ENCODE measurements at regions not wholly inside any gene's neighbourhood (a gene's known extent, or its start where the extent isn't known, plus 50 kb on each side); places are given as distances from the start of the nearest gene placed in this dataset.
"Not testable (repeated sequence)": the region's sequence is repeated elsewhere in the genome, so short reads cannot be mapped to it uniquely, and the experiment has no call there.

GRCh38 chr2:167750675-167751074 lies 496.7 kb downstream of the STK39 start:
- no peak overlapping the region for H3K27ac ChIP-seq (ENCODE audit: low read depth, low read length)
- no peaks in the 10 kb centered on the region for H3K36me3 ChIP-seq (ENCODE audit: control insufficient read depth, insufficient read depth, low read length)

GRCh38 chr2:167749660-167750059 lies 497.7 kb downstream of the STK39 start:
- no peaks in the 10 kb centered on the region for H3K9me3 ChIP-seq (ENCODE audit: control insufficient read depth, insufficient read depth, low read depth, low read length)
- no peak overlapping the region for H3K9ac ChIP-seq (ENCODE audit: low read length)
- no peak overlapping the region for H3K4me3 ChIP-seq (ENCODE audit: low read depth, low read length)
- H3K36me3 ChIP-seq (ENCODE audit: control insufficient read depth, insufficient read depth, low read length) = no peaks in the 10 kb centered on the region
- H3K27me3 ChIP-seq (ENCODE audit: control insufficient read depth, insufficient read depth, low read length) = no peaks in the 10 kb centered on the region
- H3K27ac ChIP-seq (ENCODE audit: low read depth, low read length) = no peak overlapping the region
- H3K4me1 ChIP-seq (ENCODE audit: control insufficient read depth, insufficient read depth, low read length) = peaks cover 13% of the 10 kb centered on the region

More at GRCh38 chr2:167750675-167751074, 496.7 kb downstream of the STK39 start:
- H3K9ac ChIP-seq (ENCODE audit: low read length) = no peak overlapping the region
- no peaks in the 10 kb centered on the region for H3K9me3 ChIP-seq (ENCODE audit: control insufficient read depth, insufficient read depth, low read depth, low read length)
- H3K4me3 ChIP-seq (ENCODE audit: low read depth, low read length) = no peak overlapping the region
- H3K4me1 ChIP-seq (ENCODE audit: control insufficient read depth, insufficient read depth, low read length) = peaks cover 13% of the 10 kb centered on the region
- H3K27me3 ChIP-seq (ENCODE audit: control insufficient read depth, insufficient read depth, low read length) = no peaks in the 10 kb centered on the region

DNA sequence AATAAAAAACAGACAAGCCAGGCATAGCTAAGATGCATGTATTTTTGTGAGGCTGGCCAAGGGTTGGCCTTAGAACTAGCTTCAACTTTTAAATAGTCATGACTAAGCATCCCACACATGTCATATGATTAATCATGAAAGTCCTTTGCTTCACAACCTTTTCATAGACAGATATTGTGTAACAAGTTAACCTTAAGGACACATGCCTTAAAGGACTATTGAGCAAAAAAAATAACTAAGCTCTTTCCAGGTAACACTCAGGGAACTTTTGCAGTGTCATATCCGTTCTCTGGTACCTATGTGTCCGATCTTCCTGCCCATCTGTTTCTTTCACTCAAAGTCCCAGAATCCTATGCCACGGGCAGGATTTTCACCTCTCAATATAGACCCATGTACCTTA lies 498.4 kb downstream of the STK39 start:
- no peaks in the 10 kb centered on the region for H3K9me3 ChIP-seq (ENCODE audit: control insufficient read depth, insufficient read depth, low read depth, low read length)
- no peaks in the 10 kb centered on the region for H3K36me3 ChIP-seq (ENCODE audit: control insufficient read depth, insufficient read depth, low read length)
- H3K27me3 ChIP-seq (ENCODE audit: control insufficient read depth, insufficient read depth, low read length) = no peaks in the 10 kb centered on the region
- no peak overlapping the region for H3K4me3 ChIP-seq (ENCODE audit: low read depth, low read length)
- no peak overlapping the region for H3K27ac ChIP-seq (ENCODE audit: low read depth, low read length)
- peaks cover 13% of the 10 kb centered on the region for H3K4me1 ChIP-seq (ENCODE audit: control insufficient read depth, insufficient read depth, low read length)
- H3K9ac ChIP-seq (ENCODE audit: low read length) = no peak overlapping the region

DNA sequence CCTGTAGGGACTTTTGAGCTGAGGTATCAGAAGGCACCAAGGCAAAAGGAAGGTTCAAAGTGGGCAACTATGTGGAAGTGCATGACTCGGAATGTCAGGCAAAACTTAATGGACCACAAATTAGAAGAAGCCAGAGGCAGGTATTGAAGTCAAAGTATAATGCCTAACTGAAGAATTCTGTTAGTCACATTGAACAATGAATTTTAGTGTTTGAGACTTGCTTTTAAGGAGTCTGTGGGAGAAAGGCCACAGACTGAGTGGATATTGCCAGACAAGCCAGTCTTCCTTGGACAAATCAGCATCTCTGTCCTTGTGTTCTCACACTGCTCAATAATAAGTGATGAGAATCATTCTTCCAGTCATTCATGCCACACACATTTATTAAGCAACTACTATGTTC lies 498.9 kb downstream of the STK39 start:
- no peaks in the 10 kb centered on the region for H3K27me3 ChIP-seq (ENCODE audit: control insufficient read depth, insufficient read depth, low read length)
- H3K4me3 ChIP-seq (ENCODE audit: low read depth, low read length) = no peak overlapping the region
- H3K9me3 ChIP-seq (ENCODE audit: control insufficient read depth, insufficient read depth, low read depth, low read length) = no peaks in the 10 kb centered on the region
- no peak overlapping the region for H3K9ac ChIP-seq (ENCODE audit: low read length)
- H3K4me1 ChIP-seq (ENCODE audit: control insufficient read depth, insufficient read depth, low read length) = peaks cover 13% of the 10 kb centered on the region
- H3K36me3 ChIP-seq (ENCODE audit: control insufficient read depth, insufficient read depth, low read length) = no peaks in the 10 kb centered on the region
- no peak overlapping the region for H3K27ac ChIP-seq (ENCODE audit: low read depth, low read length)

- Histone ChIP-seq H3K4me3 (ENCODE audit: low read depth, low read length) (no peak overlapping the region), H3K27ac (ENCODE audit: low read depth, low read length) (no peak overlapping the region), H3K4me1 (ENCODE audit: control insufficient read depth, insufficient read depth, low read length) (peaks cover 5% of the 10 kb centered on the region; the same call in 1 of the 2 replicates), H3K9ac (ENCODE audit: low read length) (no peak overlapping the region), H3K9me3 (ENCODE audit: control insufficient read depth, insufficient read depth, low read depth, low read length) (no peaks in the 10 kb centered on the region), H3K36me3 (ENCODE audit: control insufficient read depth, insufficient read depth, low read length) (no peaks in the 10 kb centered on the region), H3K27me3 (ENCODE audit: control insufficient read depth, insufficient read depth, low read length) (no peaks in the 10 kb centered on the region)
Measured at GRCh38 chr2:167745667-167746066, 501.7 kb downstream of the STK39 start.

DNA sequence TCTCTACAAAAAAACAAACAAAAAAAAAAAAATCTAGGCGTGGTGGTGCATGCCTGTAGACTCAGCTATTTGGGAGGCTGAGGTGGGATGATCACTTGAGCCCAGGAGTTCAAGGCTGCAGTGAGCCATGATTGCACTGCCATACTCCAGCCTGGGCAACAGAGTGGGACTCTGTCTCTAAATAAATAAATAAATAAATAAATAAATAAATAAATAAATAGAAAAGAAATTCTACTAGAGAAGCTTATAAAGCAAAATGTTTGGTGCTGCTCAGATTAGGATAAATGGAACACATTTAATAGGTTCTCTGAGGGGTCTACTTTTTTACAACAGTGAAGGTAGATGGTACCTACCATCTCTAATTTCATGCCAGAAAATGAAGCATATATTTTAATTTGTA lies 507.5 kb downstream of the STK39 start:
- H3K27me3 ChIP-seq (ENCODE audit: control insufficient read depth, insufficient read depth, low read length); H3K27ac ChIP-seq (ENCODE audit: low read depth, low read length); H3K4me3 ChIP-seq (ENCODE audit: low read depth, low read length); H3K9ac ChIP-seq (ENCODE audit: low read length); H3K36me3 ChIP-seq (ENCODE audit: control insufficient read depth, insufficient read depth, low read length); H3K4me1 ChIP-seq (ENCODE audit: control insufficient read depth, insufficient read depth, low read length); H3K9me3 ChIP-seq (ENCODE audit: control insufficient read depth, insufficient read depth, low read depth, low read length): not testable (repeated sequence)

GRCh38 chr2:167733747-167734146 lies 513.6 kb downstream of the STK39 start:
- H3K27ac ChIP-seq (ENCODE audit: low read depth, low read length) = no peak overlapping the region
- H3K27me3 ChIP-seq (ENCODE audit: control insufficient read depth, insufficient read depth, low read length) = no peaks in the 10 kb centered on the region
- no peaks in the 10 kb centered on the region for H3K9me3 ChIP-seq (ENCODE audit: control insufficient read depth, insufficient read depth, low read depth, low read length)
- no peaks in the 10 kb centered on the region for H3K36me3 ChIP-seq (ENCODE audit: control insufficient read depth, insufficient read depth, low read length)
- no peak overlapping the region for H3K9ac ChIP-seq (ENCODE audit: low read length)
- peaks cover 18% of the 10 kb centered on the region for H3K4me1 ChIP-seq (ENCODE audit: control insufficient read depth, insufficient read depth, low read length)
- no peak overlapping the region for H3K4me3 ChIP-seq (ENCODE audit: low read depth, low read length)

DNA sequence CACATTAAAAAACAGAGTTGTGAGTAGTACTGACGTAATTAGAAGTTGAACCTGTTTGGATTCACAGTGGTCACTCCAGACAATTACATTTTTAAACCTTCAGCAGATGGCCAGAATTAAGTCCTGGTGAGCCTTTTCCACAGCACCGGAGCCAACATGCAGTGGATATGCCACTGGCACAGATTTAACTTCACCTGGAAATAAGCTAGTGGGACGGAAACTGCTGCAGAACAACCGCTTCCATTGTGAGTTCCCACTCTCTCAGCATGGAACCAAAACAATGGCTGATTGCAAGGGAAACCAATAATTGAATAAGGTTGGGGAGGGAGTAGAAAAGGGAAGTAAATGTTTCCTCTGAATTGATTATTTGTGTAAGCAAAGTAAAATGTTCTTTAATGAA lies 515.1 kb downstream of the STK39 start:
- H3K27ac ChIP-seq (ENCODE audit: low read depth, low read length) = no peak overlapping the region

GRCh38 chr2:167729911-167730310 lies 517.5 kb downstream of the STK39 start:
- Histone ChIP-seq H3K27ac (ENCODE audit: low read depth, low read length) (no peak overlapping the region), H3K4me1 (ENCODE audit: control insufficient read depth, insufficient read depth, low read length) (peaks cover 18% of the 10 kb centered on the region), H3K4me3 (ENCODE audit: low read depth, low read length) (no peak overlapping the region), H3K36me3 (ENCODE audit: control insufficient read depth, insufficient read depth, low read length) (no peaks in the 10 kb centered on the region), H3K27me3 (ENCODE audit: control insufficient read depth, insufficient read depth, low read length) (no peaks in the 10 kb centered on the region), H3K9me3 (ENCODE audit: control insufficient read depth, insufficient read depth, low read depth, low read length) (no peaks in the 10 kb centered on the region), H3K9ac (ENCODE audit: low read length) (no peak overlapping the region)

More for the DNA sequence above, 515.1 kb downstream of the STK39 start:
- Histone ChIP-seq H3K4me3 (ENCODE audit: low read depth, low read length) (no peak overlapping the region), H3K36me3 (ENCODE audit: control insufficient read depth, insufficient read depth, low read length) (no peaks in the 10 kb centered on the region), H3K9me3 (ENCODE audit: control insufficient read depth, insufficient read depth, low read depth, low read length) (no peaks in the 10 kb centered on the region), H3K4me1 (ENCODE audit: control insufficient read depth, insufficient read depth, low read length) (peaks cover 18% of the 10 kb centered on the region), H3K27me3 (ENCODE audit: control insufficient read depth, insufficient read depth, low read length) (no peaks in the 10 kb centered on the region), H3K9ac (ENCODE audit: low read length) (no peak overlapping the region)

- Histone ChIP-seq H3K4me1 (ENCODE audit: control insufficient read depth, insufficient read depth, low read length) (peaks cover 4% of the 10 kb centered on the region), H3K27ac (ENCODE audit: low read depth, low read length) (no peak overlapping the region), H3K9ac (ENCODE audit: low read length) (no peak overlapping the region), H3K36me3 (ENCODE audit: control insufficient read depth, insufficient read depth, low read length) (no peaks in the 10 kb centered on the region), H3K4me3 (ENCODE audit: low read depth, low read length) (no peak overlapping the region), H3K9me3 (ENCODE audit: control insufficient read depth, insufficient read depth, low read depth, low read length) (no peaks in the 10 kb centered on the region), H3K27me3 (ENCODE audit: control insufficient read depth, insufficient read depth, low read length) (no peaks in the 10 kb centered on the region)
Measured at GRCh38 chr2:167726788-167727187, 520.6 kb downstream of the STK39 start.

DNA sequence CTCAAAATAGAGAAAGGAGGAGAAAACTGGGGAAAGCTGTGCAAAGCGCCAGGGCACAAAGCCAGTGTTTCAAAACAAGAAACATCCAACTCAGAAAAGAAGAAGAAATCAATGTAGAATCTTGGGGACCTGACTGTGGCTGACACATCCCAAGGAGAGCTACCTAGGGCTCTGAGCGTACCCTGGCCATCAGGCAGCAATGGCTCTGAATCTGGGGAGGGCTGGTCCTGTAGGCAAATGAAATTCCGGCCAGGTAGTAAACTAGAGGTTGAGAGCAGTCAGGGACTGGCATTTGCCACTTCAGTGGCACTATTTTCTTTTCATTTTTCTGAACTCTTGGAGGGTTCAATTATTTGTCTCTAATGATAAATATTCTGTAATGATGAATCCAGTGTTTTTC lies 525.8 kb downstream of the STK39 start:
- no peak overlapping the region for H3K4me3 ChIP-seq (ENCODE audit: low read depth, low read length)
- H3K9me3 ChIP-seq (ENCODE audit: control insufficient read depth, insufficient read depth, low read depth, low read length) = no peaks in the 10 kb centered on the region
- no peaks in the 10 kb centered on the region for H3K27me3 ChIP-seq (ENCODE audit: control insufficient read depth, insufficient read depth, low read length)
- no peak overlapping the region for H3K9ac ChIP-seq (ENCODE audit: low read length)
- no peaks in the 10 kb centered on the region for H3K36me3 ChIP-seq (ENCODE audit: control insufficient read depth, insufficient read depth, low read length)
- H3K27ac ChIP-seq (ENCODE audit: low read depth, low read length) = no peak overlapping the region
- peaks cover 8% of the 10 kb centered on the region; the same call in 1 of the 2 replicates for H3K4me1 ChIP-seq (ENCODE audit: control insufficient read depth, insufficient read depth, low read length)

- Histone ChIP-seq H3K4me1 (ENCODE audit: control insufficient read depth, insufficient read depth, low read length) (peaks cover 8% of the 10 kb centered on the region; the same call in 1 of the 2 replicates), H3K9me3 (ENCODE audit: control insufficient read depth, insufficient read depth, low read depth, low read length) (no peaks in the 10 kb centered on the region), H3K27ac (ENCODE audit: low read depth, low read length) (no peak overlapping the region), H3K36me3 (ENCODE audit: control insufficient read depth, insufficient read depth, low read length) (no peaks in the 10 kb centered on the region), H3K4me3 (ENCODE audit: low read depth, low read length) (no peak overlapping the region), H3K27me3 (ENCODE audit: control insufficient read depth, insufficient read depth, low read length) (no peaks in the 10 kb centered on the region), H3K9ac (ENCODE audit: low read length) (no peak overlapping the region)
Measured at GRCh38 chr2:167719410-167719809, 528.0 kb downstream of the STK39 start.
